ENCODE measurements at regions not wholly inside any gene's neighbourhood (a gene's known extent, or its start where the extent isn't known, plus 50 kb on each side); places are given as distances from the start of the nearest gene placed in this dataset.

DNA sequence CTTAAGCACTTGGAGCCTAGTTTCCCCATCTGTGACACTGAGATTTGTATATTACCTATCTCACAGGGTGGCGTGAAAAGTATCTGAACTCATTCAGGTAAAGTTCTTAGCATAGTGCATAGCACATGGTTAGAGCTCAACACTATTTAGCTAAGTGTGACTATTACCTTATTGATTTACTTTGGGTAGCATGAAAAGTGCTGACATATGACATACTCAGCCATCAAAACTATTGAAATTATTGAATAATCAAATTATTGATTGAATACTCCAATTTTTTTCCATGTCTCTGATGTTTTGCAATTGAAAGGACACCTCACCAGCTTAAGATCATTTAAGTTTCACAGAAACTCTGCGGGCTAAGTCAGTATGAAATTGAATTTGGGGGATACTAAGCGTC, 715.0 kb downstream of the EFNB2 start:
- Histone ChIP-seq H3K4me3 (replicated peaks in 1 of 4; ENCODE audit: control extremely low read depth in 1 of 4, insufficient read depth in 1 of 4, low read depth in 3 of 4, low read length in 4 of 4) (no peak overlapping the region), H4K20me1 (ENCODE audit: control insufficient read depth, extremely low read depth, insufficient read depth, low read length) (no peaks in the 10 kb centered on the region), H2AFZ (ENCODE audit: low read length) (no peak overlapping the region), H3K36me3 (ENCODE audit: control insufficient read depth, insufficient read depth, low read length) (no peaks in the 10 kb centered on the region), H3K9me3 (ENCODE audit: control insufficient read depth, insufficient read depth, low read depth, low read length) (no peaks in the 10 kb centered on the region), H3K4me2 (ENCODE audit: extremely low read depth, insufficient read depth, low read length) (no peak overlapping the region), H3K4me1 (ENCODE audit: control insufficient read depth, extremely low read depth, insufficient read depth, low read length) (no peaks in the 10 kb centered on the region), H3K27me3 (ENCODE audit: control insufficient read depth, insufficient read depth, low read length) (no peaks in the 10 kb centered on the region), H3K27ac (ENCODE audit: insufficient read depth, low read length) (no peak overlapping the region), H3K79me2 (ENCODE audit: control insufficient read depth, insufficient read depth, low read length) (no peaks in the 10 kb centered on the region), H3K9ac (ENCODE audit: insufficient read depth, low read length) (no peak overlapping the region)
- DNase-seq (ENCODE audit: low read depth in 2 of 2), result no peak
- TF ChIP-seq EZH2 (IDR thresholded peaks at IDR 0.05; ENCODE audit: low read length, missing control alignments), result no peak
- TF ChIP-seq, protein P1, sequence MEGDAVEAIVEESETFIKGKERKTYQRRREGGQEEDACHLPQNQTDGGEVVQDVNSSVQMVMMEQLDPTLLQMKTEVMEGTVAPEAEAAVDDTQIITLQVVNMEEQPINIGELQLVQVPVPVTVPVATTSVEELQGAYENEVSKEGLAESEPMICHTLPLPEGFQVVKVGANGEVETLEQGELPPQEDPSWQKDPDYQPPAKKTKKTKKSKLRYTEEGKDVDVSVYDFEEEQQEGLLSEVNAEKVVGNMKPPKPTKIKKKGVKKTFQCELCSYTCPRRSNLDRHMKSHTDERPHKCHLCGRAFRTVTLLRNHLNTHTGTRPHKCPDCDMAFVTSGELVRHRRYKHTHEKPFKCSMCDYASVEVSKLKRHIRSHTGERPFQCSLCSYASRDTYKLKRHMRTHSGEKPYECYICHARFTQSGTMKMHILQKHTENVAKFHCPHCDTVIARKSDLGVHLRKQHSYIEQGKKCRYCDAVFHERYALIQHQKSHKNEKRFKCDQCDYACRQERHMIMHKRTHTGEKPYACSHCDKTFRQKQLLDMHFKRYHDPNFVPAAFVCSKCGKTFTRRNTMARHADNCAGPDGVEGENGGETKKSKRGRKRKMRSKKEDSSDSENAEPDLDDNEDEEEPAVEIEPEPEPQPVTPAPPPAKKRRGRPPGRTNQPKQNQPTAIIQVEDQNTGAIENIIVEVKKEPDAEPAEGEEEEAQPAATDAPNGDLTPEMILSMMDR (conservative IDR thresholded peaks at IDR 0.05 in 1 of 2, IDR thresholded peaks at IDR 0.05 in 1 of 2; ENCODE audit: low read depth in 1 of 2, low read length in 2 of 2), result no peak

DNA sequence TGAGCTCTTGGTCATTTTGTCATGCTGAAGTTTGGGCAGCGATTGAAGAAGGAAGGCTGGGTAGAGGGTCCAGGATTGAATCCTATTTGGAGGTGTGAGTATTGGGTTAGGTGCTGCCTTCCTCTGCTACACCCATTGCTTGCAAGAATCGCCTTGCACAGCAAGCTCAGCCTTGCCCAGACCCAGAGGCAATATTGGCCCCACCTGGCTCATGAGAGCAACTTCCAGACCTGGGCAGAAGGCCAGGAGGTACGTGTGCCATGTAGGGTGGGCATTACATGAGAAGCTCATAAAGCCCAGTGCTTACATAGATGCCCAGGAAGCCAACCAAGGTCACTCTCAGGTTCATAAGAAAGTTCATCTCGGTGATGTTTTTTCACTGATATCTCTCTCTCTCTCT, 718.0 kb downstream of the EFNB2 start:
- H3K9ac ChIP-seq (ENCODE audit: insufficient read depth, low read length), result no peak overlapping the region
- no peaks in the 10 kb centered on the region for H3K27me3 ChIP-seq (ENCODE audit: control insufficient read depth, insufficient read depth, low read length)
- no peaks in the 10 kb centered on the region for H3K9me3 ChIP-seq (ENCODE audit: control insufficient read depth, insufficient read depth, low read depth, low read length)
- H2AFZ ChIP-seq (ENCODE audit: low read length), result no peak overlapping the region
- H3K4me2 ChIP-seq (ENCODE audit: extremely low read depth, insufficient read depth, low read length), result no peak overlapping the region
- no peaks in the 10 kb centered on the region for H4K20me1 ChIP-seq (ENCODE audit: control insufficient read depth, extremely low read depth, insufficient read depth, low read length)
- no peak overlapping the region for H3K4me3 ChIP-seq (replicated peaks in 1 of 4; ENCODE audit: control extremely low read depth in 1 of 4, insufficient read depth in 1 of 4, low read depth in 3 of 4, low read length in 4 of 4)
- DNase-seq (ENCODE audit: low read depth in 2 of 2), result no peak
- TF ChIP-seq EZH2 (IDR thresholded peaks at IDR 0.05; ENCODE audit: low read length, missing control alignments), result no peak
- TF ChIP-seq, protein P1 (conservative IDR thresholded peaks at IDR 0.05 in 1 of 2, IDR thresholded peaks at IDR 0.05 in 1 of 2; ENCODE audit: low read depth in 1 of 2, low read length in 2 of 2), result no peak
- no peak overlapping the region for H3K27ac ChIP-seq (ENCODE audit: insufficient read depth, low read length)
- H3K36me3 ChIP-seq (ENCODE audit: control insufficient read depth, insufficient read depth, low read length), result no peaks in the 10 kb centered on the region
- H3K79me2 ChIP-seq (ENCODE audit: control insufficient read depth, insufficient read depth, low read length), result no peaks in the 10 kb centered on the region
- no peaks in the 10 kb centered on the region for H3K4me1 ChIP-seq (ENCODE audit: control insufficient read depth, extremely low read depth, insufficient read depth, low read length)

DNA sequence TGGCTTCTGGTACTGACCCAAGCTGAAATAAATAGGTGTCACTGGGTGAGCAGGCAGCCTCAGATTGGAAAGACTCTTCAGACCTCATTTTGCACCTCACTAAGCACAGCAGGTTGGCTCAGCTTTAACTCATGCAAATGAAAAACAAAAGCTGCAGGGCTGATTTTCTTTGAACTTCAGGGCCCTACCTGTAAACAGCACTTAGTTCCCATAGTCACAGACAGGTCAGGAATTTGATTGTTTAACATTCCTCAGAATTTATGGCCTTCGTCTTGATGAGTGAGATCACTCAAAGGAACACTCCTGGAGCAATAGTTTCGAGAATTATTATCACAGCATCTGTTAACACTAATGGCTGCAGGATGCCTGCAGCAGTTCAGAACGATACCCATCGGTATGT, 718.5 kb downstream of the EFNB2 start:
- Histone ChIP-seq H3K4me3 (replicated peaks in 1 of 4; ENCODE audit: control extremely low read depth in 1 of 4, insufficient read depth in 1 of 4, low read depth in 3 of 4, low read length in 4 of 4) (no peak overlapping the region), H2AFZ (ENCODE audit: low read length) (no peak overlapping the region), H3K4me2 (ENCODE audit: extremely low read depth, insufficient read depth, low read length) (no peak overlapping the region), H4K20me1 (ENCODE audit: control insufficient read depth, extremely low read depth, insufficient read depth, low read length) (no peaks in the 10 kb centered on the region), H3K27ac (ENCODE audit: insufficient read depth, low read length) (no peak overlapping the region), H3K79me2 (ENCODE audit: control insufficient read depth, insufficient read depth, low read length) (no peaks in the 10 kb centered on the region), H3K27me3 (ENCODE audit: control insufficient read depth, insufficient read depth, low read length) (no peaks in the 10 kb centered on the region), H3K9me3 (ENCODE audit: control insufficient read depth, insufficient read depth, low read depth, low read length) (no peaks in the 10 kb centered on the region), H3K4me1 (ENCODE audit: control insufficient read depth, extremely low read depth, insufficient read depth, low read length) (no peaks in the 10 kb centered on the region), H3K36me3 (ENCODE audit: control insufficient read depth, insufficient read depth, low read length) (no peaks in the 10 kb centered on the region), H3K9ac (ENCODE audit: insufficient read depth, low read length) (no peak overlapping the region)
- TF ChIP-seq, protein P1 (conservative IDR thresholded peaks at IDR 0.05 in 1 of 2, IDR thresholded peaks at IDR 0.05 in 1 of 2; ENCODE audit: low read depth in 1 of 2, low read length in 2 of 2), result no peak
- TF ChIP-seq EZH2 (IDR thresholded peaks at IDR 0.05; ENCODE audit: low read length, missing control alignments), result no peak
- DNase-seq (ENCODE audit: low read depth in 2 of 2), result no peak
